ENCODE measurements at regions not wholly inside any gene's neighbourhood (a gene's known extent, or its start where the extent isn't known, plus 50 kb on each side); places are given as distances from the start of the nearest gene placed in this dataset.

- no peak for TF ChIP-seq KDM1A (IDR thresholded peaks at IDR 0.05; ENCODE audit: borderline replicate concordance, low read length)
- no peak for TF ChIP-seq USF2 (IDR thresholded peaks at IDR 0.05; ENCODE audit: low read length)
Observed at GRCh38 chr15:95497634-95498033, 832.9 kb upstream of the NR2F2 start (continued).

Data from H1 (cell line).